Keratinocyte (primary cell): ENCODE measurements at regions not wholly inside any gene's neighbourhood (a gene's known extent, or its start where the extent isn't known, plus 50 kb on each side); places are given as distances from the start of the nearest gene placed in this dataset.

Experiments used
- DNase-seq: peaks from one replicate; pipeline ENCODE4 v3.0.0-alpha.2; 2011; ENCODE audit warnings: low read depth, missing footprints, low spot score
- FAIRE-seq: peaks from 2 replicates; lab custom pipeline; 2011; peaks lifted over from hg19 to GRCh38; lab: Jason Lieb, UNC
- H2AFZ ChIP-seq: 2 replicates; pipeline ENCODE4 v1.6.0; 2012; ENCODE audit warnings: low read length, control low read depth, inconsistent platforms; ENCODE audit not compliant: control insufficient read depth
- H3K27ac ChIP-seq: 2 replicates; pipeline ENCODE4 v1.5.1; 2011; ENCODE audit warnings: low read length; ENCODE audit not compliant: control insufficient read depth, insufficient read depth
- H3K27me3 ChIP-seq: 3 replicates; pipeline ENCODE4 v1.6.0; 2011; ENCODE audit warnings: low read length; ENCODE audit not compliant: control insufficient read depth, insufficient read depth; ENCODE audit errors: extremely low read depth
- H3K36me3 ChIP-seq, 2 experiments: 2 replicates in 1 of 2; 3 replicates in 1 of 2; pipeline ENCODE4 v1.5.1; 2011; ENCODE audit warnings: low read length in 2 of 2, mild to moderate bottlenecking in 1 of 2; ENCODE audit not compliant: control insufficient read depth in 2 of 2, insufficient read depth in 2 of 2; ENCODE audit errors: extremely low read depth in 1 of 2
- H3K4me1 ChIP-seq: 3 replicates; pipeline ENCODE4 v1.5.1; 2011; ENCODE audit warnings: low read length; ENCODE audit not compliant: control insufficient read depth, insufficient read depth; ENCODE audit errors: extremely low read depth
- H3K4me2 ChIP-seq: 3 replicates; pipeline ENCODE4 v1.6.0; 2011; ENCODE audit warnings: low read depth, low read length; ENCODE audit not compliant: control insufficient read depth, insufficient read depth; ENCODE audit errors: extremely low read depth
- H3K4me3 ChIP-seq, 3 experiments: fragments of 200-600 bp in 1 of 3; sonication (generic) in 1 of 3; 2 replicates in 2 of 3; 3 replicates in 1 of 3; pipeline ENCODE4 v1.5.1; 2011 to 2016; ENCODE audit warnings: low read length in 3 of 3, mild to moderate bottlenecking in 3 of 3, control low read depth in 2 of 3, inconsistent platforms in 1 of 3, low read depth in 1 of 3, mixed read lengths in 1 of 3, mixed run types in 1 of 3, moderate library complexity in 1 of 3; ENCODE audit not compliant: control insufficient read depth in 2 of 3, insufficient read depth in 2 of 3; ENCODE audit errors: extremely low read depth in 1 of 3
- H3K79me2 ChIP-seq: 2 replicates; pipeline ENCODE4 v1.6.0; 2012; ENCODE audit warnings: low read length; ENCODE audit not compliant: control insufficient read depth, insufficient read depth
- H3K9ac ChIP-seq: 3 replicates; pipeline ENCODE4 v1.6.0; 2011; ENCODE audit warnings: low read length; ENCODE audit not compliant: control insufficient read depth, insufficient read depth; ENCODE audit errors: extremely low read depth
- H3K9me1 ChIP-seq: 3 replicates; pipeline ENCODE4 v1.6.0; 2011; ENCODE audit warnings: low read length; ENCODE audit not compliant: control insufficient read depth, insufficient read depth; ENCODE audit errors: extremely low read depth
- H3K9me3 ChIP-seq: 2 replicates; pipeline ENCODE4 v1.5.1; 2012; ENCODE audit warnings: low read depth, low read length; ENCODE audit not compliant: control insufficient read depth
- H4K20me1 ChIP-seq: 3 replicates; pipeline ENCODE4 v1.6.0; 2011; ENCODE audit warnings: low read length; ENCODE audit not compliant: control insufficient read depth, insufficient read depth; ENCODE audit errors: extremely low read depth
- EZH2 ChIP-seq: IDR thresholded peaks from one replicate; pipeline ENCODE4 v1.6.1; 2012; ENCODE audit warnings: inconsistent platforms, mild to moderate bottlenecking, low read length, moderate library complexity
- dilution Hi-C: fragments of 300-500 bp; cut with MboI; formaldehyde crosslinking; loops from one replicate; pipeline ENCODE4 v1.7.0; 2020; ENCODE audit warnings: low sequenced_read_pairs; ENCODE audit not compliant: extremely low pct_ligation_motif_present
- TF ChIP-seq, protein P1 (sequence below), 3 experiments: IDR thresholded peaks in 1 of 3; conservative IDR thresholded peaks in 1 of 3; optimal IDR thresholded peaks in 1 of 3; 2 replicates in 2 of 3; 3 replicates in 1 of 3; pipeline versions ENCODE3 to v1.5.1; 2011; ENCODE audit warnings: low read length in 3 of 3, mild to moderate bottlenecking in 3 of 3, moderate library complexity in 2 of 3, control low read depth in 1 of 3, inconsistent platforms in 1 of 3; ENCODE audit not compliant: insufficient read depth in 2 of 3; ENCODE audit errors: extremely low read depth in 1 of 3

DNA sequence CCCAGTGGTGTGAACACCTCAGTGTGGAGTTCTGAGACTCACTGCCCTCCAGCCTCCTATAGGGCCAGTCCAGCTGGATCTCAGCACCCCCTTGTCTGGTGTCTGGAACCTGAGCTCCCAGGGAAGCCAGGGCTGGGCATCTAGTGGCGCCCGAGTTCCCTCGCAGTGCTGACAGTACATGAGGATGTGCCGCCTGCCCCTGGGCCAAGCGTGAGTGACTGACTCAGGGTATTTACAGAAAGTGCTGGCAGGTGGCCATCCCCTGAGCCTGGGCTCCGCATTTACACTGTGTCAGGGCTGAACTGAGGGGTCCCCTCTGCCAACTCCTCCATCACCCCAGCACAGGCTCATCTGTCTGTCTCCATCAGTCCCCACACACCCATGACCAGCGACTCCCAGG, 185.3 kb downstream of the BRD1 start:
- H3K4me1 ChIP-seq, result no peaks in the 10 kb centered on the region
- no peaks in the 10 kb centered on the region for H3K36me3 ChIP-seq
- DNase-seq (no peak), FAIRE-seq (no peak)
- H3K27ac ChIP-seq, result no peak overlapping the region
- TF ChIP-seq, protein P1, sequence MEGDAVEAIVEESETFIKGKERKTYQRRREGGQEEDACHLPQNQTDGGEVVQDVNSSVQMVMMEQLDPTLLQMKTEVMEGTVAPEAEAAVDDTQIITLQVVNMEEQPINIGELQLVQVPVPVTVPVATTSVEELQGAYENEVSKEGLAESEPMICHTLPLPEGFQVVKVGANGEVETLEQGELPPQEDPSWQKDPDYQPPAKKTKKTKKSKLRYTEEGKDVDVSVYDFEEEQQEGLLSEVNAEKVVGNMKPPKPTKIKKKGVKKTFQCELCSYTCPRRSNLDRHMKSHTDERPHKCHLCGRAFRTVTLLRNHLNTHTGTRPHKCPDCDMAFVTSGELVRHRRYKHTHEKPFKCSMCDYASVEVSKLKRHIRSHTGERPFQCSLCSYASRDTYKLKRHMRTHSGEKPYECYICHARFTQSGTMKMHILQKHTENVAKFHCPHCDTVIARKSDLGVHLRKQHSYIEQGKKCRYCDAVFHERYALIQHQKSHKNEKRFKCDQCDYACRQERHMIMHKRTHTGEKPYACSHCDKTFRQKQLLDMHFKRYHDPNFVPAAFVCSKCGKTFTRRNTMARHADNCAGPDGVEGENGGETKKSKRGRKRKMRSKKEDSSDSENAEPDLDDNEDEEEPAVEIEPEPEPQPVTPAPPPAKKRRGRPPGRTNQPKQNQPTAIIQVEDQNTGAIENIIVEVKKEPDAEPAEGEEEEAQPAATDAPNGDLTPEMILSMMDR (optimal IDR thresholded peaks at IDR 0.05 in 1 of 3, IDR thresholded peaks at IDR 0.05 in 1 of 3, conservative IDR thresholded peaks at IDR 0.05 in 1 of 3; ENCODE audit: extremely low read depth in 1 of 3, insufficient read depth in 2 of 3, low read length in 3 of 3), result no peak
- no peak for TF ChIP-seq EZH2
- no peaks in the 10 kb centered on the region for H3K27me3 ChIP-seq
- H3K9me3 ChIP-seq, result peaks cover 16% of the 10 kb centered on the region
- no peaks in the 10 kb centered on the region for H4K20me1 ChIP-seq
- no peaks in the 10 kb centered on the region for H3K9me1 ChIP-seq
- H3K9ac ChIP-seq, result no peak overlapping the region
- no peak overlapping the region for H2AFZ ChIP-seq
- H3K4me3 ChIP-seq, result no peak overlapping the region
- H3K4me2 ChIP-seq, result no peak overlapping the region
- dilution Hi-C loops, result no loop called here
- no peaks in the 10 kb centered on the region for H3K79me2 ChIP-seq

DNA sequence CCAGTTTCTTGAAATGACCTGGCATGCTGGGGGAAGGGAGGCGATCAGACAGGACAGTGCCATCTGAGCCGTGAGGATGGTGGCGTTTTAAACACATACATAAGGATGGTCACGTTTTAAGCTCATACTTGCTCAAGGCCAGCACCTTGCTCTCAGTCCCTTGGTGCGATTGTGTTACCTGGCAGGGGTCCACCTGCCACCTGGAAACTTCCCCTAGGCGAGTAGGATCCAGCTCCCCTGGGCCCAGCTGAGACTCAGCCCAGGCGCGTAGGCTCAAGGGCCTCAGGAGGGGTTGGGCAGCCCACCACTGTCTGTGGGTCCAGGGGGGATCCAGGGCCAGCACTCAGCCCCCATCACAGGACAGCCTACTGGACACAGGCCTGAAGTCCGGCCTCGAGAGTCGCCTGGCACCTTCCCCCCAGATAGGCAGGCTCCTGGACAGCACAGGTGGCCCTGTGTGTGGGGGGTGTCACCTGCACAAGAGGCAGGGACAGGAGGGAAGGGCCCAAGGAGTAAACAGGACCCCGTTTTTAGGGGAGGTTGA, 185.8 kb downstream of the BRD1 start:
- no peak for DNase-seq
- Histone ChIP-seq H3K79me2 (no peaks in the 10 kb centered on the region), H3K9me3 (peaks cover 16% of the 10 kb centered on the region), H3K27ac (no peak overlapping the region), H3K4me1 (no peaks in the 10 kb centered on the region), H2AFZ (no peak overlapping the region), H3K4me2 (no peak overlapping the region), H3K36me3 (no peaks in the 10 kb centered on the region), H4K20me1 (no peaks in the 10 kb centered on the region), H3K4me3 (no peak overlapping the region), H3K9ac (no peak overlapping the region), H3K9me1 (no peaks in the 10 kb centered on the region), H3K27me3 (no peaks in the 10 kb centered on the region)
- TF ChIP-seq EZH2, result no peak
- TF ChIP-seq, protein P1 (optimal IDR thresholded peaks at IDR 0.05 in 1 of 3, IDR thresholded peaks at IDR 0.05 in 1 of 3, conservative IDR thresholded peaks at IDR 0.05 in 1 of 3; ENCODE audit: extremely low read depth in 1 of 3, insufficient read depth in 2 of 3, low read length in 3 of 3), result no peak
- dilution Hi-C loops, result no loop called here
- FAIRE-seq, result no peak
